ENCODE measurements at regions not wholly inside any gene's neighbourhood (a gene's known extent, or its start where the extent isn't known, plus 50 kb on each side); places are given as distances from the start of the nearest gene placed in this dataset.

- DNase-seq (ENCODE audit: low spot score), result no peak
- Histone ChIP-seq H3K9me3 (ENCODE audit: control insufficient read depth in 4 of 4, low read length in 3 of 4) (no peaks in the 10 kb centered on the region), H3K4me3 (ENCODE audit: low read depth in 1 of 3, low read length in 3 of 3) (no peak overlapping the region), H3K4me1 (ENCODE audit: control insufficient read depth in 4 of 4, insufficient read depth in 4 of 4, low read length in 3 of 4) (no peaks in the 10 kb centered on the region), H3K36me3 (ENCODE audit: control insufficient read depth in 4 of 4, insufficient read depth in 3 of 4, low read depth in 1 of 4, low read length in 3 of 4) (no peaks in the 10 kb centered on the region), H3K27ac (ENCODE audit: low read depth in 1 of 2, low read length in 2 of 2) (no peak overlapping the region), H3K9ac (ENCODE audit: low read depth in 1 of 2, low read length in 2 of 2) (no peak overlapping the region), H3K27me3 (ENCODE audit: control insufficient read depth in 4 of 4, insufficient read depth in 4 of 4, low read length in 3 of 4) (no peaks in the 10 kb centered on the region)
- WGBS, result 41% methylated on average over 3 of the region's 3 CpGs
- TF ChIP-seq TAF1 (conservative IDR thresholded peaks at IDR 0.05), result no peak
- TF ChIP-seq NR2F2 (IDR thresholded peaks at IDR 0.05), result no peak
- TF ChIP-seq CTCF (IDR thresholded peaks at IDR 0.05; ENCODE audit: low read depth, low read length, missing input control), result no peak
- no peak for TF ChIP-seq EGR1 (IDR thresholded peaks at IDR 0.05; ENCODE audit: low read depth in 2 of 2)
- no peak for TF ChIP-seq FOXA2 (IDR thresholded peaks at IDR 0.05)
- TF ChIP-seq REST (IDR thresholded peaks at IDR 0.05), result no peak
- TF ChIP-seq MAX (IDR thresholded peaks at IDR 0.05), result no peak
Measured at GRCh38 chr9:115879451-115879850, 274.1 kb upstream of the PAPPA start.

- 70% methylated on average over 5 of the region's 5 CpGs for WGBS
- Histone ChIP-seq H3K27ac (ENCODE audit: low read depth in 1 of 2, low read length in 2 of 2) (no peak overlapping the region), H3K27me3 (ENCODE audit: control insufficient read depth in 4 of 4, insufficient read depth in 4 of 4, low read length in 3 of 4) (no peaks in the 10 kb centered on the region), H3K9me3 (ENCODE audit: control insufficient read depth in 4 of 4, low read length in 3 of 4) (no peaks in the 10 kb centered on the region), H3K9ac (ENCODE audit: low read depth in 1 of 2, low read length in 2 of 2) (no peak overlapping the region), H3K36me3 (ENCODE audit: control insufficient read depth in 4 of 4, insufficient read depth in 3 of 4, low read depth in 1 of 4, low read length in 3 of 4) (no peaks in the 10 kb centered on the region), H3K4me3 (ENCODE audit: low read depth in 1 of 3, low read length in 3 of 3) (no peak overlapping the region), H3K4me1 (ENCODE audit: control insufficient read depth in 4 of 4, insufficient read depth in 4 of 4, low read length in 3 of 4) (no peaks in the 10 kb centered on the region)
- no peak for DNase-seq (ENCODE audit: low spot score)
- no peak for TF ChIP-seq TAF1 (conservative IDR thresholded peaks at IDR 0.05)
- TF ChIP-seq ATF3 (IDR thresholded peaks at IDR 0.05), result no peak
- no peak for TF ChIP-seq CTCF (IDR thresholded peaks at IDR 0.05; ENCODE audit: low read depth, low read length, missing input control)
- TF ChIP-seq MAX (IDR thresholded peaks at IDR 0.05), result no peak
- no peak for TF ChIP-seq YY1 (IDR thresholded peaks at IDR 0.05)
- no peak for TF ChIP-seq EGR1 (IDR thresholded peaks at IDR 0.05; ENCODE audit: low read depth in 2 of 2)
- TF ChIP-seq SP1 (IDR thresholded peaks at IDR 0.05), result no peak
- no peak for TF ChIP-seq HNF4G (IDR thresholded peaks at IDR 0.05)
- no peak for TF ChIP-seq HNF4A (conservative IDR thresholded peaks at IDR 0.05)
- no peak for TF ChIP-seq REST (IDR thresholded peaks at IDR 0.05)
- no peak for TF ChIP-seq ZBTB33 (IDR thresholded peaks at IDR 0.05)
- no peak for TF ChIP-seq RXRA (IDR thresholded peaks at IDR 0.05)
- no peak for TF ChIP-seq NR2F2 (IDR thresholded peaks at IDR 0.05)
- no peak for TF ChIP-seq GABPA (IDR thresholded peaks at IDR 0.05 in 1 of 2, conservative IDR thresholded peaks at IDR 0.05 in 1 of 2)
- TF ChIP-seq FOXA1 (IDR thresholded peaks at IDR 0.05), result no peak
- TF ChIP-seq FOXA2 (IDR thresholded peaks at IDR 0.05), result no peak
- no peak for TF ChIP-seq JUND (IDR thresholded peaks at IDR 0.05)
Measured at GRCh38 chr9:115880221-115880885, 273.2 kb upstream of the PAPPA start.

Data from liver (tissue), 8 donors.